ENCODE measurements at regions not wholly inside any gene's neighbourhood (a gene's known extent, or its start where the extent isn't known, plus 50 kb on each side); places are given as distances from the start of the nearest gene placed in this dataset.
"Not testable (repeated sequence)": the region's sequence is repeated elsewhere in the genome, so short reads cannot be mapped to it uniquely, and the experiment has no call there.

- not testable (repeated sequence) for H3K36me3 ChIP-seq (ENCODE audit: insufficient read depth); H3K4me3 ChIP-seq (IDR thresholded peaks at IDR 0.05; ENCODE audit: insufficient read depth, low read depth, low read length); H3K27ac ChIP-seq; H3K4me2 ChIP-seq; H3K9ac ChIP-seq; H4K20me1 ChIP-seq (ENCODE audit: insufficient read depth); H2AFZ ChIP-seq (ENCODE audit: low read depth); H3K4me1 ChIP-seq (ENCODE audit: low read depth, poor library complexity, severe bottlenecking); H3K79me2 ChIP-seq (ENCODE audit: insufficient read depth, low read depth)
- peak; percentile 82 for TF ChIP-seq CTCF (conservative IDR thresholded peaks at IDR 0.05; ENCODE audit: low read depth, low read length)
- H3K27me3 ChIP-seq (ENCODE audit: insufficient read depth, low read depth), result peaks cover 28% of the 10 kb centered on the region; the same call in 1 of the 2 replicates
Measured at GRCh38 chr9:135412315-135413085, 67.1 kb upstream of the PPP1R26 start.

DNA sequence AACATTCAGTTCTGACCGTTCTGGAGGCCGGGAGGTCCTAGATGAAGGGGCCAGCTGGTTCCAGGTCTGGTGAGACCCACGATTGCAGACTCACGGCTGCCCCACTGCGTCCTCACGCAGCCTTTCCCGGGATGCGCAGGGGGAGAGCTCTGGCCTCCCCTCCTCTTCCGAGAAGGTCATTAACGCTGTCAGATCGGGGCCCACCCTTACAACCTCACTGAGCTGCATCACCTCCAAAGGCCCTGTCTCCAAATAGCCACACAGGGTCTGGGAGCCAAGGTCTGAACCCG, 66.6 kb upstream of the PPP1R26 start:
- no peak overlapping the region for H3K27ac ChIP-seq
- no peaks in the 10 kb centered on the region for H4K20me1 ChIP-seq (ENCODE audit: insufficient read depth)
- no peak overlapping the region for H3K4me3 ChIP-seq (IDR thresholded peaks at IDR 0.05; ENCODE audit: insufficient read depth, low read depth, low read length)
- H3K79me2 ChIP-seq (ENCODE audit: insufficient read depth, low read depth), result no peaks in the 10 kb centered on the region
- no peak overlapping the region for H3K4me2 ChIP-seq
- H3K9ac ChIP-seq, result no peak overlapping the region
- H3K27me3 ChIP-seq (ENCODE audit: insufficient read depth, low read depth), result peaks cover 31% of the 10 kb centered on the region; the same call in 1 of the 2 replicates
- no peaks in the 10 kb centered on the region for H3K36me3 ChIP-seq (ENCODE audit: insufficient read depth)
- TF ChIP-seq CTCF (conservative IDR thresholded peaks at IDR 0.05; ENCODE audit: low read depth, low read length), result no peak
- no peaks in the 10 kb centered on the region for H3K4me1 ChIP-seq (ENCODE audit: low read depth, poor library complexity, severe bottlenecking)
- H2AFZ ChIP-seq (ENCODE audit: low read depth), result no peak overlapping the region

DNA sequence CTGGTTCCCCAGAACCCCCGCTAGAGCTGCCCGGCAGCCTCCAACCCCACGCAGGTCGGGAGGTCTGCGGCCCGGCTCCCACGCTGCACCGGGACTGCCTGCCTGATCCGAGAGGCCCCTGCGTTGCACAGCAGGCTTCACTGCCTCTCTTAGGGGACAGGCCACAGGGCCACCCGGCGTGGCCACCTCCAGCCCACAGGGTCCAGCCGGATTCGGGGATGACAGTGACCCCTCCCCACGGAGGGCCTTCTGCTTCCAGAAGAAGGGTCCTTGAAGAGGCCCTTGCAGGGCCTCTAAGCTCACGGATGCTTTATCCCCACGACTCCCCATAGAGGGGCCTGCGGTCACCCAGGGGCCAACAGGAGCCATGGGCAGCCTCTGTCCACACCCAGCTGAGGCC, 66.1 kb upstream of the PPP1R26 start:
- Histone ChIP-seq H3K36me3 (ENCODE audit: insufficient read depth) (no peaks in the 10 kb centered on the region), H2AFZ (ENCODE audit: low read depth) (no peak overlapping the region)
- TF ChIP-seq CTCF (conservative IDR thresholded peaks at IDR 0.05; ENCODE audit: low read depth, low read length), result no peak

GRCh38 chr9:135414293-135414692, 65.3 kb upstream of the PPP1R26 start:
- Histone ChIP-seq H3K4me2 (no peak overlapping the region), H3K4me3 (IDR thresholded peaks at IDR 0.05; ENCODE audit: insufficient read depth, low read depth, low read length) (no peak overlapping the region), H3K36me3 (ENCODE audit: insufficient read depth) (no peaks in the 10 kb centered on the region), H3K9ac (no peak overlapping the region), H2AFZ (ENCODE audit: low read depth) (no peak overlapping the region), H3K27ac (no peak overlapping the region), H4K20me1 (ENCODE audit: insufficient read depth) (no peaks in the 10 kb centered on the region), H3K79me2 (ENCODE audit: insufficient read depth, low read depth) (no peaks in the 10 kb centered on the region), H3K27me3 (ENCODE audit: insufficient read depth, low read depth) (peaks cover 31% of the 10 kb centered on the region; the same call in 1 of the 2 replicates), H3K4me1 (ENCODE audit: low read depth, poor library complexity, severe bottlenecking) (no peaks in the 10 kb centered on the region)
- TF ChIP-seq CTCF (conservative IDR thresholded peaks at IDR 0.05; ENCODE audit: low read depth, low read length), result no peak

More for the DNA sequence above, 66.1 kb upstream of the PPP1R26 start:
- no peak overlapping the region for H3K9ac ChIP-seq
- no peaks in the 10 kb centered on the region for H3K4me1 ChIP-seq (ENCODE audit: low read depth, poor library complexity, severe bottlenecking)
- no peak overlapping the region for H3K27ac ChIP-seq
- no peak overlapping the region for H3K4me3 ChIP-seq (IDR thresholded peaks at IDR 0.05; ENCODE audit: insufficient read depth, low read depth, low read length)
- no peaks in the 10 kb centered on the region for H4K20me1 ChIP-seq (ENCODE audit: insufficient read depth)
- peaks cover 31% of the 10 kb centered on the region; the same call in 1 of the 2 replicates for H3K27me3 ChIP-seq (ENCODE audit: insufficient read depth, low read depth)
- no peak overlapping the region for H3K4me2 ChIP-seq
- no peaks in the 10 kb centered on the region for H3K79me2 ChIP-seq (ENCODE audit: insufficient read depth, low read depth)
